KMS-11 (cell line): ENCODE measurements at regions not wholly inside any gene's neighbourhood (a gene's known extent, or its start where the extent isn't known, plus 50 kb on each side); places are given as distances from the start of the nearest gene placed in this dataset.

Experiments
- H2AFZ ChIP-seq: fragments of 200-600 bp; sonication (generic); 2 replicates; pipeline ENCODE4 v1.6.1; 2016; ENCODE audit warnings: antibody characterized with exemption, mixed run types, low read depth
- H3K27ac ChIP-seq: fragments of 200-600 bp; sonication (generic); 2 replicates; pipeline ENCODE4 v1.6.1; 2016; ENCODE audit warnings: mild to moderate bottlenecking, mixed run types
- H3K27me3 ChIP-seq: fragments of 200-600 bp; sonication (generic); 2 replicates; pipeline ENCODE4 v1.6.1; 2017; ENCODE audit warnings: mild to moderate bottlenecking, low read depth, mixed run types, moderate library complexity; ENCODE audit not compliant: insufficient read depth
- H3K36me3 ChIP-seq: fragments of 200-600 bp; sonication (generic); 2 replicates; pipeline ENCODE4 v1.6.1; 2017; ENCODE audit warnings: mild to moderate bottlenecking, mixed run types; ENCODE audit not compliant: insufficient read depth
- H3K4me1 ChIP-seq: fragments of 200-600 bp; sonication (generic); 2 replicates; pipeline ENCODE4 v1.6.1; 2016; ENCODE audit warnings: mild to moderate bottlenecking, low read depth, mixed run types; ENCODE audit not compliant: poor library complexity, severe bottlenecking
- H3K4me2 ChIP-seq: fragments of 200-600 bp; sonication (generic); 2 replicates; pipeline ENCODE4 v1.7.0; 2016; ENCODE audit warnings: mild to moderate bottlenecking, mixed run types
- H3K4me3 ChIP-seq: fragments of 200-600 bp; sonication (generic); IDR thresholded peaks from 2 replicates; pipeline ENCODE4 v1.6.1; 2017; ENCODE audit warnings: low read depth, low read length, mixed read lengths; ENCODE audit not compliant: insufficient read depth
- H3K79me2 ChIP-seq: fragments of 200-600 bp; sonication (generic); 2 replicates; pipeline ENCODE4 v1.6.1; 2016; ENCODE audit warnings: low read depth, mixed run types; ENCODE audit not compliant: insufficient read depth
- H3K9ac ChIP-seq: fragments of 200-600 bp; sonication (generic); 2 replicates; pipeline ENCODE4 v1.6.1; 2016; ENCODE audit warnings: mild to moderate bottlenecking, mixed run types
- H4K20me1 ChIP-seq: fragments of 200-600 bp; sonication (generic); 2 replicates; pipeline ENCODE4 v1.6.1; 2016; ENCODE audit warnings: mild to moderate bottlenecking, mixed run types; ENCODE audit not compliant: insufficient read depth
- CTCF ChIP-seq: fragments of 200-600 bp; sonication (generic); conservative IDR thresholded peaks from 2 replicates; pipeline ENCODE4 v1.6.1; 2017; ENCODE audit warnings: low read depth, mild to moderate bottlenecking, antibody characterized with exemption, low read length, moderate library complexity, mixed read lengths

- no peaks in the 10 kb centered on the region for H3K27me3 ChIP-seq
- H3K79me2 ChIP-seq: no peaks in the 10 kb centered on the region
- no peak overlapping the region for H2AFZ ChIP-seq
- TF ChIP-seq CTCF: no peak
- no peak overlapping the region for H3K4me3 ChIP-seq
- no peaks in the 10 kb centered on the region for H4K20me1 ChIP-seq
- no peak overlapping the region for H3K9ac ChIP-seq
- no peak overlapping the region for H3K4me2 ChIP-seq
- H3K27ac ChIP-seq: no peak overlapping the region
- H3K36me3 ChIP-seq: no peaks in the 10 kb centered on the region
- no peaks in the 10 kb centered on the region for H3K4me1 ChIP-seq
These were observed 66.7 kb upstream of the ARID1B start for GRCh38 chr6:156710479-156710878.

GRCh38 chr6:156707818-156708217 lies 69.4 kb upstream of the ARID1B start:
- Histone ChIP-seq H3K27ac (no peak overlapping the region), H4K20me1 (no peaks in the 10 kb centered on the region), H3K4me1 (no peaks in the 10 kb centered on the region), H3K79me2 (no peaks in the 10 kb centered on the region), H2AFZ (no peak overlapping the region), H3K36me3 (no peaks in the 10 kb centered on the region), H3K27me3 (no peaks in the 10 kb centered on the region), H3K4me3 (no peak overlapping the region), H3K9ac (no peak overlapping the region), H3K4me2 (no peak overlapping the region)
- no peak for TF ChIP-seq CTCF

- no peak for TF ChIP-seq CTCF
- H2AFZ ChIP-seq: no peak overlapping the region
These were observed 73.5 kb upstream of the ARID1B start for GRCh38 chr6:156703719-156704118.

DNA sequence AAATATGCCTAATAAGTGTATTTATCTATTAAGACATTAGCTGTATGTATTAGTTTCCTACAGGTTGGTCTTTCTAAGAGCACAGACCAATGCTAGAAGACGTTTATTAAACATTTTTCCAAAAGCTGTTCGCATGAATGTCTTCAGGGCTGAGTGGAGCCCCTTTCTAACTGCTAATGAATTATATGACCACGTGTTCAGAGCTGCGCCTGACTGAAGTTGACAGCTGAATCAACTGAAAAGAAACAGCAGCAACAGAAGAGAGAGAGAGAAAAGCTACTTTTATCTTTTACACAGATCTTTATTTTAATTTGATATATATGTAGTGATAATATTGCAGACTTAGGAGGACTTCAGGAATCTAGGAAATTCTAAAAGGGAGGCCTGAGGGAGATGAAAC lies 75.2 kb upstream of the ARID1B start:
- H4K20me1 ChIP-seq: no peaks in the 10 kb centered on the region
- no peak overlapping the region for H3K4me2 ChIP-seq
- H3K4me3 ChIP-seq: no peak overlapping the region
- TF ChIP-seq CTCF: no peak
- H3K4me1 ChIP-seq: peaks cover 29% of the 10 kb centered on the region
- H3K79me2 ChIP-seq: no peaks in the 10 kb centered on the region
- no peak overlapping the region for H3K9ac ChIP-seq
- no peak overlapping the region for H3K27ac ChIP-seq
- peaks cover 7% of the 10 kb centered on the region; the same call in 1 of the 2 replicates for H3K27me3 ChIP-seq
- H2AFZ ChIP-seq: no peak overlapping the region
- H3K36me3 ChIP-seq: no peaks in the 10 kb centered on the region

More at GRCh38 chr6:156703719-156704118, 73.5 kb upstream of the ARID1B start:
- H3K4me2 ChIP-seq: no peak overlapping the region
- H3K79me2 ChIP-seq: no peaks in the 10 kb centered on the region
- H3K9ac ChIP-seq: no peak overlapping the region
- no peak overlapping the region for H3K4me3 ChIP-seq
- no peaks in the 10 kb centered on the region for H3K27me3 ChIP-seq
- H3K27ac ChIP-seq: no peak overlapping the region
- no peaks in the 10 kb centered on the region for H3K36me3 ChIP-seq
- H4K20me1 ChIP-seq: no peaks in the 10 kb centered on the region
- H3K4me1 ChIP-seq: peaks cover 11% of the 10 kb centered on the region
